ENCODE measurements at regions not wholly inside any gene's neighbourhood (a gene's known extent, or its start where the extent isn't known, plus 50 kb on each side); places are given as distances from the start of the nearest gene placed in this dataset.

GRCh38 chr9:16133556-16134227 is 580.8 kb downstream of the CCDC171 start:
- no peaks in the 10 kb centered on the region for H3K36me3 Mint-ChIP-seq
- peak; percentile 60; the same call in 1 of the 2 replicates for TF ChIP-seq SMAD3 (CRISPR knock-in tag; IDR thresholded peaks at IDR 0.05; ENCODE audit: borderline replicate concordance)
- no peak for TF ChIP-seq MLX (CRISPR knock-in tag; IDR thresholded peaks at IDR 0.05)
- TF ChIP-seq IRF2 (CRISPR knock-in tag; IDR thresholded peaks at IDR 0.05; ENCODE audit: borderline replicate concordance, low read depth), result no peak
- TF ChIP-seq ZNF425 (CRISPR knock-in tag; conservative IDR thresholded peaks at IDR 0.05), result no peak
- TF ChIP-seq FOXK1 (CRISPR knock-in tag; IDR thresholded peaks at IDR 0.05), result peak; percentile 42; the same call in 1 of the 2 replicates
- peak; percentile 86; the same call in 1 of the 2 replicates for TF ChIP-seq ZNF263 (CRISPR knock-in tag; IDR thresholded peaks at IDR 0.05; ENCODE audit: low read depth)
- TF ChIP-seq MAX (CRISPR knock-in tag; IDR thresholded peaks at IDR 0.05), result peak; percentile 33; the same call in 1 of the 2 replicates
- TF ChIP-seq E2F5 (CRISPR knock-in tag; IDR thresholded peaks at IDR 0.05), result 0 out of 2 replicates have a peak, but pooled peaks have one; percentile 56
- peak; percentile 87 for TF ChIP-seq CTCF (IDR thresholded peaks at IDR 0.05)
- 0 out of 2 replicates have a peak, but pooled peaks have one; percentile 31 for TF ChIP-seq ZNF138 (CRISPR knock-in tag; conservative IDR thresholded peaks at IDR 0.05)
- no peak for TF ChIP-seq ATF1 (CRISPR knock-in tag; IDR thresholded peaks at IDR 0.05)
- peak; percentile 34 for TF ChIP-seq USF2 (CRISPR knock-in tag; IDR thresholded peaks at IDR 0.05)
- TF ChIP-seq ZNF232 (CRISPR knock-in tag; IDR thresholded peaks at IDR 0.05), result peak; percentile 80; the same call in 1 of the 2 replicates
- peak; percentile 71; the same call in 1 of the 2 replicates for TF ChIP-seq TEAD1 (CRISPR knock-in tag; IDR thresholded peaks at IDR 0.05)
- TF ChIP-seq ZNF121 (CRISPR knock-in tag; IDR thresholded peaks at IDR 0.05), result peak; percentile 99

GRCh38 chr9:16134351-16134750 is 581.5 kb downstream of the CCDC171 start:
- H3K27me3 Mint-ChIP-seq (ENCODE audit: low read depth), result peaks cover 10% of the 10 kb centered on the region; the same call in 1 of the 2 replicates
- H3K4me1 Mint-ChIP-seq, result peaks cover 13% of the 10 kb centered on the region
- POLR2A ChIA-PET, result no interaction called here
- H3K4me3 Mint-ChIP-seq, result no peak overlapping the region
- no peak for DNase-seq (ENCODE audit: low spot score)
- CTCF ChIA-PET, result interaction anchor here (0.5 to 4.3 kb wide), 18 partner anchors 9 to 833 kb away, joined by 3 to 49 read pairs (median 4); no protein-coding TSS in a partner anchor
- H3K27ac Mint-ChIP-seq, result no peak overlapping the region
- no peak for ATAC-seq
- H3K36me3 Mint-ChIP-seq, result no peaks in the 10 kb centered on the region
- peaks cover 11% of the 10 kb centered on the region for H3K9me3 Mint-ChIP-seq
- no peak for TF ChIP-seq AR (CRISPR knock-in tag; IDR thresholded peaks at IDR 0.05)
- no peak for TF ChIP-seq ZNF532 (CRISPR knock-in tag; IDR thresholded peaks at IDR 0.05; ENCODE audit: borderline replicate concordance)
- TF ChIP-seq NR1H2 (CRISPR knock-in tag; IDR thresholded peaks at IDR 0.05), result no peak
- no peak for TF ChIP-seq E2F5 (CRISPR knock-in tag; IDR thresholded peaks at IDR 0.05)

More at GRCh38 chr9:16133556-16134227, 580.8 kb downstream of the CCDC171 start:
- H3K27me3 Mint-ChIP-seq (ENCODE audit: low read depth), result peaks cover 10% of the 10 kb centered on the region; the same call in 1 of the 2 replicates
- ChIA-PET POLR2A (no interaction called here), CTCF (interaction anchor here (0.5 to 4.3 kb wide), 31 partner anchors 9 to 1773 kb away, joined by 3 to 49 read pairs (median 3); no protein-coding TSS in a partner anchor)
- H3K4me1 Mint-ChIP-seq, result peaks cover 6% of the 10 kb centered on the region
- DNase-seq (ENCODE audit: low spot score) (peak; percentile 57), ATAC-seq (peak; percentile 91)
- H3K4me3 Mint-ChIP-seq, result no peak overlapping the region
- peaks cover 18% of the 10 kb centered on the region for H3K9me3 Mint-ChIP-seq
- H3K27ac Mint-ChIP-seq, result no peak overlapping the region
